ENCODE measurements at regions not wholly inside any gene's neighbourhood (a gene's known extent, or its start where the extent isn't known, plus 50 kb on each side); places are given as distances from the start of the nearest gene placed in this dataset.

- Histone ChIP-seq H3K36me3 (no peaks in the 10 kb centered on the region), H3K4me2 (no peak overlapping the region), H3K27ac (no peak overlapping the region), H4K20me1 (no peaks in the 10 kb centered on the region), H3K4me3 (no peak overlapping the region), H3K27me3 (no peaks in the 10 kb centered on the region), H3K9ac (no peak overlapping the region), H3K4me1 (peaks cover 45% of the 10 kb centered on the region), H3K9me3 (no peaks in the 10 kb centered on the region)
- no peak for TF ChIP-seq Cebpa-rat (IDR thresholded peaks at IDR 0.05)
Measured at GRCh38 chr2:217017456-217018252, 157.8 kb upstream of the TNP1 start.

GRCh38 chr2:217016796-217017419 is 157.0 kb upstream of the TNP1 start:
- no peak for TF ChIP-seq Cebpa-rat (IDR thresholded peaks at IDR 0.05)
- no peak overlapping the region for H3K9ac ChIP-seq
- H4K20me1 ChIP-seq = no peaks in the 10 kb centered on the region
- peaks cover 45% of the 10 kb centered on the region for H3K4me1 ChIP-seq
- H3K4me3 ChIP-seq = no peak overlapping the region
- peak overlapping the region; percentile 33 for H3K4me2 ChIP-seq
- H3K27me3 ChIP-seq = no peaks in the 10 kb centered on the region
- no peaks in the 10 kb centered on the region for H3K9me3 ChIP-seq
- no peaks in the 10 kb centered on the region for H3K36me3 ChIP-seq
- no peak overlapping the region for H3K27ac ChIP-seq

- no peak for TF ChIP-seq Cebpa-rat (IDR thresholded peaks at IDR 0.05)
- Histone ChIP-seq H3K9me3 (no peaks in the 10 kb centered on the region), H3K27me3 (no peaks in the 10 kb centered on the region), H3K4me2 (peak overlapping the region; percentile 78), H3K27ac (no peak overlapping the region), H3K4me3 (no peak overlapping the region), H4K20me1 (no peaks in the 10 kb centered on the region), H3K4me1 (peaks cover 45% of the 10 kb centered on the region), H3K36me3 (no peaks in the 10 kb centered on the region), H3K9ac (no peak overlapping the region; the same call in 1 of the 2 replicates)
Measured at GRCh38 chr2:217014328-217015105, 154.7 kb upstream of the TNP1 start.

GRCh38 chr2:217013926-217014325 is 154.1 kb upstream of the TNP1 start:
- H3K27ac ChIP-seq = no peak overlapping the region
- H3K4me1 ChIP-seq = peaks cover 45% of the 10 kb centered on the region
- no peak for TF ChIP-seq Cebpa-rat (IDR thresholded peaks at IDR 0.05)
- no peaks in the 10 kb centered on the region for H3K9me3 ChIP-seq
- H3K4me3 ChIP-seq = no peak overlapping the region
- no peaks in the 10 kb centered on the region for H3K27me3 ChIP-seq
- no peak overlapping the region for H3K9ac ChIP-seq
- H4K20me1 ChIP-seq = no peaks in the 10 kb centered on the region
- no peaks in the 10 kb centered on the region for H3K36me3 ChIP-seq
- peak overlapping the region; percentile 78 for H3K4me2 ChIP-seq

GRCh38 chr2:217011576-217011975 is 151.7 kb upstream of the TNP1 start:
- Histone ChIP-seq H4K20me1 (no peaks in the 10 kb centered on the region), H3K9me3 (peaks cover 8% of the 10 kb centered on the region; the same call in 1 of the 2 replicates), H3K4me1 (peaks cover 38% of the 10 kb centered on the region), H3K27me3 (no peaks in the 10 kb centered on the region), H3K4me3 (no peak overlapping the region), H3K36me3 (no peaks in the 10 kb centered on the region), H3K9ac (no peak overlapping the region), H3K27ac (no peak overlapping the region), H3K4me2 (no peak overlapping the region)
- TF ChIP-seq Cebpa-rat (IDR thresholded peaks at IDR 0.05) = no peak

- Histone ChIP-seq H3K4me1 (peaks cover 27% of the 10 kb centered on the region), H3K4me2 (no peak overlapping the region), H3K36me3 (no peaks in the 10 kb centered on the region), H3K27ac (no peak overlapping the region), H3K9me3 (peaks cover 8% of the 10 kb centered on the region; the same call in 1 of the 2 replicates), H4K20me1 (no peaks in the 10 kb centered on the region), H3K9ac (no peak overlapping the region), H3K4me3 (no peak overlapping the region), H3K27me3 (no peaks in the 10 kb centered on the region)
- TF ChIP-seq Cebpa-rat (IDR thresholded peaks at IDR 0.05) = no peak
Measured at GRCh38 chr2:217010173-217010572, 150.3 kb upstream of the TNP1 start.

GRCh38 chr2:217008794-217009193 is 148.9 kb upstream of the TNP1 start:
- Histone ChIP-seq H3K27me3 (no peaks in the 10 kb centered on the region), H3K4me1 (peaks cover 21% of the 10 kb centered on the region), H3K4me2 (no peak overlapping the region), H3K27ac (no peak overlapping the region), H3K9ac (no peak overlapping the region), H3K4me3 (no peak overlapping the region), H4K20me1 (no peaks in the 10 kb centered on the region), H3K9me3 (peaks cover 8% of the 10 kb centered on the region; the same call in 1 of the 2 replicates), H3K36me3 (no peaks in the 10 kb centered on the region)
- no peak for TF ChIP-seq Cebpa-rat (IDR thresholded peaks at IDR 0.05)

- H4K20me1 ChIP-seq = no peaks in the 10 kb centered on the region
- no peak overlapping the region for H3K27ac ChIP-seq
- no peak overlapping the region for H3K4me2 ChIP-seq
- no peaks in the 10 kb centered on the region for H3K27me3 ChIP-seq
- TF ChIP-seq Cebpa-rat (IDR thresholded peaks at IDR 0.05) = no peak
- H3K9ac ChIP-seq = no peak overlapping the region
- no peaks in the 10 kb centered on the region for H3K36me3 ChIP-seq
- peaks cover 8% of the 10 kb centered on the region; the same call in 1 of the 2 replicates for H3K9me3 ChIP-seq
- no peak overlapping the region for H3K4me3 ChIP-seq
- H3K4me1 ChIP-seq = peaks cover 10% of the 10 kb centered on the region
Measured at GRCh38 chr2:217006217-217006616, 146.4 kb upstream of the TNP1 start.

- Histone ChIP-seq H3K27me3 (no peaks in the 10 kb centered on the region), H3K27ac (no peak overlapping the region), H3K4me3 (no peak overlapping the region), H3K36me3 (no peaks in the 10 kb centered on the region), H3K9me3 (peaks cover 8% of the 10 kb centered on the region; the same call in 1 of the 2 replicates), H3K4me2 (peak overlapping the region; percentile 22; the same call in 1 of the 2 replicates), H4K20me1 (no peaks in the 10 kb centered on the region), H3K9ac (no peak overlapping the region), H3K4me1 (peaks cover 10% of the 10 kb centered on the region)
- no peak for TF ChIP-seq Cebpa-rat (IDR thresholded peaks at IDR 0.05)
Measured at GRCh38 chr2:217004656-217005055, 144.8 kb upstream of the TNP1 start.
